CD14-positive monocyte (primary cell): ENCODE measurements at regions not wholly inside any gene's neighbourhood (a gene's known extent, or its start where the extent isn't known, plus 50 kb on each side); places are given as distances from the start of the nearest gene placed in this dataset.

Experiments used
- DNase-seq, 3 donors: peaks; one replicate each; pipeline ENCODE4 v3.0.0-alpha.2; 2011 to 2022
- H2AFZ ChIP-seq: 2 replicates; pipeline ENCODE4 v1.6.0; 2012; ENCODE audit warnings: mild to moderate bottlenecking, low read depth, low read length, inconsistent platforms; ENCODE audit not compliant: insufficient read depth, poor library complexity, severe bottlenecking
- H3K27ac ChIP-seq, 2 donors: 1 replicate in 1 of 2; 2 replicates in 1 of 2; pipeline ENCODE4 v1.5.1; 2012 to 2013; ENCODE audit warnings: low read length in 2 of 2, control low read depth in 1 of 2, inconsistent platforms in 1 of 2, low read depth in 1 of 2, mild to moderate bottlenecking in 1 of 2
- H3K27me3 ChIP-seq, 2 donors: one replicate each; pipeline versions ENCODE4 v1.6.0 to v1.6.1; 2011 to 2013; ENCODE audit warnings: low read length in 2 of 2; ENCODE audit not compliant: control insufficient read depth in 2 of 2, insufficient read depth in 2 of 2
- H3K36me3 ChIP-seq, 2 donors: replicated peaks in 1 of 2; 1 replicate in 1 of 2; 2 replicates in 1 of 2; pipeline versions ENCODE4 v1.5.1 to v1.6.1; 2012 to 2013; ENCODE audit warnings: low read length in 2 of 2, control low read depth in 1 of 2, inconsistent platforms in 1 of 2, mild to moderate bottlenecking in 1 of 2; ENCODE audit not compliant: insufficient read depth in 2 of 2, control insufficient read depth in 1 of 2
- H3K4me1 ChIP-seq, 2 donors: 1 replicate in 1 of 2; 2 replicates in 1 of 2; pipeline versions ENCODE4 v1.5.1 to v1.6.1; 2012 to 2013; ENCODE audit warnings: low read length in 2 of 2, control low read depth in 1 of 2, inconsistent platforms in 1 of 2, mild to moderate bottlenecking in 1 of 2, moderate library complexity in 1 of 2; ENCODE audit not compliant: insufficient read depth in 2 of 2, control insufficient read depth in 1 of 2
- H3K4me2 ChIP-seq: replicated peaks from 2 replicates; pipeline ENCODE3; 2012; ENCODE audit warnings: low read length, moderate library complexity, mild to moderate bottlenecking; ENCODE audit not compliant: poor library complexity, severe bottlenecking; ENCODE audit errors: extremely low read depth
- H3K4me3 ChIP-seq, 3 experiments: fragments of 200-600 bp in 1 of 3; sonication (generic) in 1 of 3; replicated peaks in 1 of 3; 1 replicate in 2 of 3; 2 replicates in 1 of 3; pipeline ENCODE4 v1.5.1; 2011 to 2013; ENCODE audit warnings: low read length in 3 of 3, mild to moderate bottlenecking in 3 of 3, control low read depth in 2 of 3, low read depth in 2 of 3, inconsistent platforms in 1 of 3, moderate library complexity in 1 of 3
- H3K79me2 ChIP-seq: 2 replicates; pipeline ENCODE4 v1.6.0; 2012; ENCODE audit warnings: mild to moderate bottlenecking, control low read depth, inconsistent platforms, low read length, moderate library complexity; ENCODE audit not compliant: insufficient read depth
- H3K9ac ChIP-seq: 2 replicates; pipeline ENCODE4 v1.6.0; 2017; ENCODE audit warnings: low read length, mild to moderate bottlenecking; ENCODE audit not compliant: insufficient read depth, poor library complexity, severe bottlenecking
- H3K9me3 ChIP-seq, 2 donors: replicated peaks in 1 of 2; 1 replicate in 1 of 2; 2 replicates in 1 of 2; pipeline versions ENCODE4 v1.5.1 to v1.6.1; 2012 to 2013; ENCODE audit warnings: low read length in 2 of 2, control low read depth in 1 of 2; ENCODE audit not compliant: control insufficient read depth in 1 of 2, insufficient read depth in 1 of 2
- H4K20me1 ChIP-seq: 2 replicates; pipeline ENCODE4 v1.6.0; 2012; ENCODE audit warnings: mild to moderate bottlenecking, low read length, control low read depth, moderate library complexity; ENCODE audit not compliant: insufficient read depth
- H3K27ac Mint-ChIP-seq, 7 donors: one replicate each; pipeline ENCODE4 v1.8.0; 2020; ENCODE audit warnings: mild to moderate bottlenecking in 7 of 7, mixed read lengths in 7 of 7, moderate library complexity in 6 of 7, inconsistent platforms in 2 of 7
- H3K27me3 Mint-ChIP-seq, 3 donors: one replicate each; pipeline ENCODE4 v1.8.0; 2021 to 2022; ENCODE audit warnings: low read depth in 3 of 3, mild to moderate bottlenecking in 3 of 3, mixed read lengths in 3 of 3, moderate library complexity in 3 of 3, inconsistent platforms in 1 of 3
- H3K36me3 Mint-ChIP-seq, 2 donors: one replicate each; pipeline ENCODE4 v1.8.0; 2020; ENCODE audit warnings: mixed read lengths in 2 of 2, inconsistent platforms in 1 of 2, mild to moderate bottlenecking in 1 of 2
- H3K4me1 Mint-ChIP-seq: one replicate; pipeline ENCODE4 v1.8.0; 2020; ENCODE audit warnings: mild to moderate bottlenecking, mixed read lengths
- H3K4me3 Mint-ChIP-seq, 2 donors: one replicate each; pipeline ENCODE4 v1.8.0; 2020; ENCODE audit warnings: mild to moderate bottlenecking in 2 of 2, mixed read lengths in 2 of 2, moderate library complexity in 1 of 2
- H3K9me3 Mint-ChIP-seq, 7 donors: one replicate each; pipeline ENCODE4 v1.8.0; 2020 to 2022; ENCODE audit warnings: mixed read lengths in 7 of 7, mild to moderate bottlenecking in 6 of 7, moderate library complexity in 6 of 7, inconsistent platforms in 2 of 7
- WGBS: methylation state at CpG from one replicate; pipeline ENCODE4 v1.1.5; 2013; ENCODE audit warnings: missing lambda C conversion rate; ENCODE audit not compliant: insufficient coverage; 5-methylcytosine and 5-hydroxymethylcytosine counted together
- intact Hi-C, 2 donors: fragments of 100-400 bp; cut with micrococcal nuclease; formaldehyde crosslinking; loops; one replicate each; pipeline versions ENCODE4 v1.15.0 to v1.15.1; 2023
- TF ChIP-seq, protein P1 (sequence below): fragments of 200-600 bp; IDR thresholded peaks from one replicate; pipeline ENCODE4 v1.8.0; 2022; ENCODE audit warnings: antibody characterized with exemption, mild to moderate bottlenecking

- no peaks in the 10 kb centered on the region for H3K36me3 Mint-ChIP-seq
These were observed 407.6 kb upstream of the MYT1L start for GRCh38 chr2:2738684-2739083.

GRCh38 chr2:2738276-2738675 lies 407.2 kb upstream of the MYT1L start:
- Histone ChIP-seq H2AFZ (no peak overlapping the region), H3K36me3 (no peaks in the 10 kb centered on the region), H3K79me2 (no peaks in the 10 kb centered on the region), H3K4me3 (no peak overlapping the region), H3K9me3 (no peaks in the 10 kb centered on the region), H3K27me3 (no peaks in the 10 kb centered on the region), H4K20me1 (no peaks in the 10 kb centered on the region), H3K27ac (no peak overlapping the region), H3K4me1 (no peaks in the 10 kb centered on the region), H3K4me2 (no peak overlapping the region), H3K9ac (no peak overlapping the region)
- Mint-ChIP-seq H3K27ac (no peak overlapping the region), H3K4me1 (no peaks in the 10 kb centered on the region), H3K4me3 (no peak overlapping the region), H3K36me3 (no peaks in the 10 kb centered on the region), H3K27me3 (peaks cover 6 to 12% (median 7%) of the 10 kb centered on the region in 3 donors), H3K9me3 (peaks cover 0 to 3% (median 0%) of the 10 kb centered on the region in 7 donors)
- DNase-seq, result no peak
- TF ChIP-seq, protein P1, sequence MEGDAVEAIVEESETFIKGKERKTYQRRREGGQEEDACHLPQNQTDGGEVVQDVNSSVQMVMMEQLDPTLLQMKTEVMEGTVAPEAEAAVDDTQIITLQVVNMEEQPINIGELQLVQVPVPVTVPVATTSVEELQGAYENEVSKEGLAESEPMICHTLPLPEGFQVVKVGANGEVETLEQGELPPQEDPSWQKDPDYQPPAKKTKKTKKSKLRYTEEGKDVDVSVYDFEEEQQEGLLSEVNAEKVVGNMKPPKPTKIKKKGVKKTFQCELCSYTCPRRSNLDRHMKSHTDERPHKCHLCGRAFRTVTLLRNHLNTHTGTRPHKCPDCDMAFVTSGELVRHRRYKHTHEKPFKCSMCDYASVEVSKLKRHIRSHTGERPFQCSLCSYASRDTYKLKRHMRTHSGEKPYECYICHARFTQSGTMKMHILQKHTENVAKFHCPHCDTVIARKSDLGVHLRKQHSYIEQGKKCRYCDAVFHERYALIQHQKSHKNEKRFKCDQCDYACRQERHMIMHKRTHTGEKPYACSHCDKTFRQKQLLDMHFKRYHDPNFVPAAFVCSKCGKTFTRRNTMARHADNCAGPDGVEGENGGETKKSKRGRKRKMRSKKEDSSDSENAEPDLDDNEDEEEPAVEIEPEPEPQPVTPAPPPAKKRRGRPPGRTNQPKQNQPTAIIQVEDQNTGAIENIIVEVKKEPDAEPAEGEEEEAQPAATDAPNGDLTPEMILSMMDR, result no peak
- 100% methylated on average over 6 of the region's 11 CpGs for WGBS
- intact Hi-C loops, result no loop called here

More at GRCh38 chr2:2738684-2739083, 407.6 kb upstream of the MYT1L start:
- intact Hi-C loops, result no loop called here
- Histone ChIP-seq H3K36me3 (no peaks in the 10 kb centered on the region), H3K4me3 (no peak overlapping the region), H3K9me3 (no peaks in the 10 kb centered on the region), H3K27me3 (no peaks in the 10 kb centered on the region), H3K79me2 (no peaks in the 10 kb centered on the region), H2AFZ (no peak overlapping the region), H3K9ac (no peak overlapping the region), H3K27ac (no peak overlapping the region), H4K20me1 (no peaks in the 10 kb centered on the region), H3K4me2 (no peak overlapping the region), H3K4me1 (no peaks in the 10 kb centered on the region)
- TF ChIP-seq, protein P1, result no peak
- WGBS, result 79% methylated on average over 10 of the region's 11 CpGs
- Mint-ChIP-seq H3K27ac (no peak overlapping the region), H3K27me3 (peaks cover 6 to 10% (median 8%) of the 10 kb centered on the region in 3 donors), H3K9me3 (peaks cover 0 to 4% (median 0%) of the 10 kb centered on the region in 7 donors), H3K4me1 (no peaks in the 10 kb centered on the region), H3K4me3 (no peak overlapping the region)
- DNase-seq, result no peak
